ENCODE measurements at regions not wholly inside any gene's neighbourhood (a gene's known extent, or its start where the extent isn't known, plus 50 kb on each side); places are given as distances from the start of the nearest gene placed in this dataset.

DNA sequence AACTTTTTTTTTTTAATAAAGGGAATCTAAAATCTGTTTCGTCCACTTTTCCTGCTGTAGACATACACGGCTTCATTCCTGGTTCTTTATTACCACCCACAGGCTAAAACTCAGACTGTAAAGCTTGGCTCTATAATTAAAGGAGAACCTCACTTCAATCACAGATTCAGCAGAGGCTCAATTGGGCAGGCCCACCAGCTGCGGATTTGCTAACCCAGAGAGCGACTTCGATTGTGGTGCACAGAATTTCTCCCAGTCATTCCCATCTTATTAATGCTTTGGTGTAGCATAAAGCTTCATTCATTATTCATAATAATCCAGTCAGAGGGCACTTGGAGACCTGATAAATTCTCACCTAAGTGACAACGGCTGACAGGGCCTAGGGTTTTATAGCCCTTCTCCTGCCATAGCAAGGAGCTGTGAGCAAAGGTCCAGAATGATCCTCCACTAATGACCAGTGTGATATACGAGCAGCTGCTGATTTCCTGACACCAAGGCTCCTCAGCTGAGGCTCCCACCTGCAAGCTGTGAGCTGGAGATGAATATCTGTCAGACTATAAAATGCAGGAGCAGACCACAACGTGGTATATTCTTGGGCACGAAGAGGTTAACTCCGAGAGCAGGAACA lies 149.0 kb downstream of the ATP6V1G3 start:
- TF ChIP-seq, protein P1, sequence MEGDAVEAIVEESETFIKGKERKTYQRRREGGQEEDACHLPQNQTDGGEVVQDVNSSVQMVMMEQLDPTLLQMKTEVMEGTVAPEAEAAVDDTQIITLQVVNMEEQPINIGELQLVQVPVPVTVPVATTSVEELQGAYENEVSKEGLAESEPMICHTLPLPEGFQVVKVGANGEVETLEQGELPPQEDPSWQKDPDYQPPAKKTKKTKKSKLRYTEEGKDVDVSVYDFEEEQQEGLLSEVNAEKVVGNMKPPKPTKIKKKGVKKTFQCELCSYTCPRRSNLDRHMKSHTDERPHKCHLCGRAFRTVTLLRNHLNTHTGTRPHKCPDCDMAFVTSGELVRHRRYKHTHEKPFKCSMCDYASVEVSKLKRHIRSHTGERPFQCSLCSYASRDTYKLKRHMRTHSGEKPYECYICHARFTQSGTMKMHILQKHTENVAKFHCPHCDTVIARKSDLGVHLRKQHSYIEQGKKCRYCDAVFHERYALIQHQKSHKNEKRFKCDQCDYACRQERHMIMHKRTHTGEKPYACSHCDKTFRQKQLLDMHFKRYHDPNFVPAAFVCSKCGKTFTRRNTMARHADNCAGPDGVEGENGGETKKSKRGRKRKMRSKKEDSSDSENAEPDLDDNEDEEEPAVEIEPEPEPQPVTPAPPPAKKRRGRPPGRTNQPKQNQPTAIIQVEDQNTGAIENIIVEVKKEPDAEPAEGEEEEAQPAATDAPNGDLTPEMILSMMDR (IDR thresholded peaks at IDR 0.05; ENCODE audit: low read depth, low read length) = no peak
- no peak for TF ChIP-seq EZH2phosphoT487 (IDR thresholded peaks at IDR 0.05; ENCODE audit: low read depth)

All from OCI-LY3 (cell line).